Chondrocyte (in vitro differentiated cells): ENCODE measurements at regions not wholly inside any gene's neighbourhood (a gene's known extent, or its start where the extent isn't known, plus 50 kb on each side); places are given as distances from the start of the nearest gene placed in this dataset.

ENCODE experiments used
- DNase-seq: peaks from one replicate; pipeline ENCODE4 v3.0.0; 2021; ENCODE audit warnings: mixed read lengths, low spot score
- H3K27ac Mint-ChIP-seq: one replicate; pipeline ENCODE4 v1.8.0; 2021; ENCODE audit warnings: mild to moderate bottlenecking, moderate library complexity, mixed read lengths; ENCODE audit not compliant: unreplicated experiment
- H3K27me3 Mint-ChIP-seq: 2 replicates; pipeline ENCODE4 v1.8.0; 2021; ENCODE audit warnings: low read depth, mixed read lengths
- H3K36me3 Mint-ChIP-seq: 2 replicates; pipeline ENCODE4 v1.8.0; 2021; ENCODE audit warnings: low read depth, mixed read lengths
- H3K4me1 Mint-ChIP-seq: 2 replicates; pipeline ENCODE4 v1.8.0; 2021; ENCODE audit warnings: low read depth, mild to moderate bottlenecking, mixed read lengths
- H3K4me3 Mint-ChIP-seq: one replicate; pipeline ENCODE4 v1.8.0; 2021; ENCODE audit warnings: mild to moderate bottlenecking, moderate library complexity, mixed read lengths; ENCODE audit not compliant: unreplicated experiment
- H3K9me3 Mint-ChIP-seq: 2 replicates; pipeline ENCODE4 v1.8.0; 2021; ENCODE audit warnings: low read depth, mixed read lengths
- CTCF ChIP-seq: fragments of 200-600 bp; sonication (generic); IDR thresholded peaks from 2 replicates; pipeline ENCODE4 v1.5.0; 2021; ENCODE audit warnings: antibody characterized with exemption, mild to moderate bottlenecking, moderate library complexity

- no peaks in the 10 kb centered on the region for H3K36me3 Mint-ChIP-seq
- H3K27ac Mint-ChIP-seq: no peak overlapping the region
- H3K4me1 Mint-ChIP-seq: peaks cover 35% of the 10 kb centered on the region
- no peak for DNase-seq
- H3K27me3 Mint-ChIP-seq: no peaks in the 10 kb centered on the region
- TF ChIP-seq CTCF: no peak
- H3K9me3 Mint-ChIP-seq: no peaks in the 10 kb centered on the region
- H3K4me3 Mint-ChIP-seq: no peak overlapping the region
Measured at GRCh38 chr12:67531051-67531450, 117.5 kb upstream of the DYRK2 start.

GRCh38 chr12:67531501-67531900 is 117.0 kb upstream of the DYRK2 start:
- no peak for TF ChIP-seq CTCF
- no peak overlapping the region for H3K4me3 Mint-ChIP-seq
- H3K36me3 Mint-ChIP-seq: no peaks in the 10 kb centered on the region
- no peak overlapping the region for H3K27ac Mint-ChIP-seq
- H3K27me3 Mint-ChIP-seq: no peaks in the 10 kb centered on the region
- H3K4me1 Mint-ChIP-seq: peaks cover 35% of the 10 kb centered on the region
- H3K9me3 Mint-ChIP-seq: no peaks in the 10 kb centered on the region
- no peak for DNase-seq

GRCh38 chr12:67533159-67533558 is 115.4 kb upstream of the DYRK2 start:
- DNase-seq: no peak
- no peaks in the 10 kb centered on the region for H3K36me3 Mint-ChIP-seq

GRCh38 chr12:67534046-67534445 is 114.5 kb upstream of the DYRK2 start:
- H3K9me3 Mint-ChIP-seq: no peaks in the 10 kb centered on the region
- H3K27ac Mint-ChIP-seq: peak overlapping the region; percentile 70
- H3K4me1 Mint-ChIP-seq: peaks cover 36% of the 10 kb centered on the region
- no peaks in the 10 kb centered on the region for H3K36me3 Mint-ChIP-seq
- H3K4me3 Mint-ChIP-seq: no peak overlapping the region
- H3K27me3 Mint-ChIP-seq: no peaks in the 10 kb centered on the region
- DNase-seq: no peak
- no peak for TF ChIP-seq CTCF

More at GRCh38 chr12:67533159-67533558, 115.4 kb upstream of the DYRK2 start:
- no peak overlapping the region for H3K27ac Mint-ChIP-seq
- H3K4me1 Mint-ChIP-seq: peaks cover 35% of the 10 kb centered on the region
- TF ChIP-seq CTCF: no peak
- no peaks in the 10 kb centered on the region for H3K27me3 Mint-ChIP-seq
- H3K9me3 Mint-ChIP-seq: no peaks in the 10 kb centered on the region
- no peak overlapping the region for H3K4me3 Mint-ChIP-seq

GRCh38 chr12:67534681-67535080 is 113.9 kb upstream of the DYRK2 start:
- Mint-ChIP-seq H3K36me3 (no peaks in the 10 kb centered on the region), H3K4me1 (peaks cover 41% of the 10 kb centered on the region), H3K4me3 (no peak overlapping the region), H3K9me3 (no peaks in the 10 kb centered on the region), H3K27ac (peak overlapping the region; percentile 70), H3K27me3 (no peaks in the 10 kb centered on the region)
- no peak for DNase-seq
- no peak for TF ChIP-seq CTCF
